NB4 (cell line): ENCODE measurements at regions not wholly inside any gene's neighbourhood (a gene's known extent, or its start where the extent isn't known, plus 50 kb on each side); places are given as distances from the start of the nearest gene placed in this dataset.

Experiments used
- DNase-seq: peaks from one replicate; pipeline ENCODE4 v3.0.0; 2010; ENCODE audit warnings: low read depth
- H3K4me3 ChIP-seq: one replicate; pipeline ENCODE4 v1.5.1; 2011; ENCODE audit warnings: mild to moderate bottlenecking, low read depth, low read length, moderate library complexity
- CTCF ChIP-seq: IDR thresholded peaks from one replicate; pipeline ENCODE4 v1.5.1; 2012; ENCODE audit warnings: low read depth, low read length
- MAX ChIP-seq: IDR thresholded peaks from 2 replicates; pipeline ENCODE4 v1.6.1; 2011; ENCODE audit warnings: low read depth, low read length
- MYC ChIP-seq: IDR thresholded peaks from 2 replicates; pipeline ENCODE4 v1.6.1; 2011; ENCODE audit warnings: low read depth, low read length
- POLR2A ChIP-seq: IDR thresholded peaks from 2 replicates; pipeline ENCODE4 v1.6.1; 2011; ENCODE audit warnings: mild to moderate bottlenecking; ENCODE audit not compliant: insufficient read length; ENCODE audit errors: extremely low read depth

- no peak overlapping the region for H3K4me3 ChIP-seq
- DNase-seq, result no peak
- no peak for TF ChIP-seq POLR2A
- TF ChIP-seq MAX, result no peak
- TF ChIP-seq CTCF, result no peak
- no peak for TF ChIP-seq MYC
Observed at GRCh38 chr2:5315512-5315911, 376.7 kb upstream of the SOX11 start.

GRCh38 chr2:5316001-5316490, 376.1 kb upstream of the SOX11 start:
- no peak for DNase-seq
- H3K4me3 ChIP-seq, result no peak overlapping the region
- TF ChIP-seq MAX (no peak), CTCF (no peak), POLR2A (no peak), MYC (no peak)

- no peak for TF ChIP-seq MAX
- H3K4me3 ChIP-seq, result no peak overlapping the region
- DNase-seq, result no peak
Observed at GRCh38 chr2:5319493-5319892, 372.7 kb upstream of the SOX11 start.

GRCh38 chr2:5322396-5322795, 369.8 kb upstream of the SOX11 start:
- DNase-seq, result no peak
- TF ChIP-seq MYC (no peak), CTCF (no peak), POLR2A (no peak), MAX (no peak)
- no peak overlapping the region for H3K4me3 ChIP-seq

GRCh38 chr2:5325523-5325922, 366.7 kb upstream of the SOX11 start:
- TF ChIP-seq POLR2A, result no peak
- no peak for TF ChIP-seq MYC
- TF ChIP-seq MAX, result no peak
- TF ChIP-seq CTCF, result no peak
- no peak overlapping the region for H3K4me3 ChIP-seq
- DNase-seq, result no peak

- no peak for DNase-seq
- H3K4me3 ChIP-seq, result no peak overlapping the region
- TF ChIP-seq POLR2A (no peak), MYC (no peak), CTCF (no peak), MAX (no peak)
Observed at GRCh38 chr2:5328826-5329225, 363.4 kb upstream of the SOX11 start.
